Calu3 (cell line): ENCODE measurements at regions not wholly inside any gene's neighbourhood (a gene's known extent, or its start where the extent isn't known, plus 50 kb on each side); places are given as distances from the start of the nearest gene placed in this dataset.

Experiments used
- BruUV-seq: library from RNA; stranded (reverse); fragments of 400-500 nt; replicated peaks from 2 replicates; lab custom pipeline; 2021; lab: Mats Ljungman, UMichigan
- CTCF ChIA-PET: fragments of 300-600 bp; sonication (Branson Sonifier 250); formaldehyde crosslinking; loops from one replicate; lab custom pipeline; 2022; ENCODE audit warnings: antibody characterized with exemption; lab: Charles Lee
- DNase-seq: peaks from one replicate; pipeline ENCODE4 v3.0.0; 2022
- H3K27ac Mint-ChIP-seq: one replicate; pipeline ENCODE4 v1.8.0; 2022; ENCODE audit warnings: mixed read lengths; ENCODE audit not compliant: unreplicated experiment
- H3K27me3 Mint-ChIP-seq: one replicate; pipeline ENCODE4 v1.8.0; 2022; ENCODE audit warnings: mixed read lengths; ENCODE audit not compliant: unreplicated experiment
- H3K36me3 Mint-ChIP-seq: one replicate; pipeline ENCODE4 v1.8.0; 2022; ENCODE audit warnings: mild to moderate bottlenecking, moderate library complexity, mixed read lengths; ENCODE audit not compliant: insufficient read depth, unreplicated experiment
- H3K4me1 Mint-ChIP-seq: one replicate; pipeline ENCODE4 v1.8.0; 2022; ENCODE audit warnings: mild to moderate bottlenecking, low read depth, mixed read lengths; ENCODE audit not compliant: unreplicated experiment
- H3K4me3 Mint-ChIP-seq: one replicate; pipeline ENCODE4 v1.8.0; 2022; ENCODE audit warnings: mild to moderate bottlenecking, low read depth, moderate library complexity, mixed read lengths; ENCODE audit not compliant: unreplicated experiment
- H3K9me3 Mint-ChIP-seq: one replicate; pipeline ENCODE4 v1.8.0; 2022; ENCODE audit warnings: low read depth, mixed read lengths; ENCODE audit not compliant: unreplicated experiment
- CTCF ChIP-seq: fragments of 200-600 bp; IDR thresholded peaks from one replicate; pipeline ENCODE4 v1.8.0; 2022; ENCODE audit warnings: antibody characterized with exemption; ENCODE audit not compliant: unreplicated experiment
- intact Hi-C: fragments of 100-400 bp; cut with micrococcal nuclease; formaldehyde crosslinking; loops from one replicate; pipeline ENCODE4 v1.10.0; 2022; ENCODE audit not compliant: unreplicated experiment

- Mint-ChIP-seq H3K27me3 (no peaks in the 10 kb centered on the region), H3K27ac (peak overlapping the region; percentile 90), H3K4me1 (peaks cover 39% of the 10 kb centered on the region), H3K36me3 (no peaks in the 10 kb centered on the region), H3K4me3 (no peak overlapping the region), H3K9me3 (peaks cover 3% of the 10 kb centered on the region)
- no TSS peak for BruUV-seq
- intact Hi-C loops: loop anchor here (2.0 to 5.0 kb wide), 3 partner anchors 201 to 995 kb away; no protein-coding TSS in a partner anchor
- DNase-seq: no peak
- CTCF ChIA-PET: interaction anchor here (0.7 to 1.2 kb wide), 2 partner anchors 330 to 347 kb away, joined by 3 to 4 read pairs; no protein-coding TSS in a partner anchor
- TF ChIP-seq CTCF: no peak
Measured at GRCh38 chr2:217511850-217512249, 490.9 kb downstream of the TNS1 start.

GRCh38 chr2:217510771-217511291 lies 492.0 kb downstream of the TNS1 start:
- no peak overlapping the region for H3K4me3 Mint-ChIP-seq
- H3K36me3 Mint-ChIP-seq: no peaks in the 10 kb centered on the region
- intact Hi-C loops: loop anchor here (1.0 to 5.0 kb wide), 6 partner anchors 178 to 994 kb away; no protein-coding TSS in a partner anchor
- peaks cover 3% of the 10 kb centered on the region for H3K9me3 Mint-ChIP-seq
- peak overlapping the region; percentile 90 for H3K27ac Mint-ChIP-seq
- no TSS peak for BruUV-seq
- TF ChIP-seq CTCF: peak; percentile 79
- H3K4me1 Mint-ChIP-seq: peaks cover 39% of the 10 kb centered on the region
- peak; percentile 76 for DNase-seq
- no peaks in the 10 kb centered on the region for H3K27me3 Mint-ChIP-seq
- CTCF ChIA-PET: interaction anchor here (0.6 to 1.8 kb wide), 18 partner anchors 41 to 991 kb away, joined by 3 to 9 read pairs (median 4); partner anchors contain the start of gene IGFBP5

GRCh38 chr2:217505303-217505702 lies 497.5 kb downstream of the TNS1 start:
- H3K9me3 Mint-ChIP-seq: peaks cover 8% of the 10 kb centered on the region
- no peak for TF ChIP-seq CTCF
- intact Hi-C loops: loop anchor here (10.0 kb wide), 1 partner anchor 271 kb away; no protein-coding TSS in a partner anchor
- no peak for DNase-seq
- no peaks in the 10 kb centered on the region for H3K36me3 Mint-ChIP-seq
- peaks cover 19% of the 10 kb centered on the region for H3K4me1 Mint-ChIP-seq
- H3K27me3 Mint-ChIP-seq: no peaks in the 10 kb centered on the region
- H3K4me3 Mint-ChIP-seq: no peak overlapping the region
- H3K27ac Mint-ChIP-seq: no peak overlapping the region
- CTCF ChIA-PET: no interaction called here
- BruUV-seq: no TSS peak

- Mint-ChIP-seq H3K27ac (no peak overlapping the region), H3K9me3 (peaks cover 9% of the 10 kb centered on the region), H3K27me3 (no peaks in the 10 kb centered on the region), H3K36me3 (no peaks in the 10 kb centered on the region), H3K4me3 (no peak overlapping the region), H3K4me1 (peaks cover 15% of the 10 kb centered on the region)
- no peak for DNase-seq
- CTCF ChIA-PET: no interaction called here
- no TSS peak for BruUV-seq
- no peak for TF ChIP-seq CTCF
- intact Hi-C loops: loop anchor here (10.0 kb wide), 1 partner anchor 267 kb away; no protein-coding TSS in a partner anchor
Measured at GRCh38 chr2:217501887-217502286, 500.9 kb downstream of the TNS1 start.
